GM12864 (cell line): ENCODE measurements at regions not wholly inside any gene's neighbourhood (a gene's known extent, or its start where the extent isn't known, plus 50 kb on each side); places are given as distances from the start of the nearest gene placed in this dataset.

Experiments used
- DNase-seq: peaks from one replicate; pipeline ENCODE4 v3.0.0-alpha.2; 2011; ENCODE audit warnings: low read depth
- H3K4me3 ChIP-seq: 2 replicates; pipeline ENCODE4 v1.5.1; 2011; ENCODE audit warnings: mild to moderate bottlenecking, low read depth, low read length, control low read depth
- CTCF ChIP-seq: IDR thresholded peaks from 2 replicates; pipeline ENCODE4 v1.5.1; 2011; ENCODE audit warnings: low read depth, mild to moderate bottlenecking, moderate library complexity, low read length, control low read depth, inconsistent platforms; ENCODE audit errors: missing control alignments

GRCh38 chr10:128361487-128361886 is 235.3 kb upstream of the MKI67 start:
- H3K4me3 ChIP-seq: no peak overlapping the region
- no peak for DNase-seq
- TF ChIP-seq CTCF: no peak

GRCh38 chr10:128362514-128362913 is 236.3 kb upstream of the MKI67 start:
- no peak for TF ChIP-seq CTCF
- no peak overlapping the region for H3K4me3 ChIP-seq
- no peak for DNase-seq

GRCh38 chr10:128364631-128365030 is 238.4 kb upstream of the MKI67 start:
- no peak for DNase-seq
- H3K4me3 ChIP-seq: no peak overlapping the region
- no peak for TF ChIP-seq CTCF

GRCh38 chr10:128365156-128365725 is 239.0 kb upstream of the MKI67 start:
- TF ChIP-seq CTCF: no peak
- no peak for DNase-seq
- H3K4me3 ChIP-seq: no peak overlapping the region

GRCh38 chr10:128367807-128368206 is 241.6 kb upstream of the MKI67 start:
- H3K4me3 ChIP-seq: no peak overlapping the region
- no peak for TF ChIP-seq CTCF
- no peak for DNase-seq

GRCh38 chr10:128369101-128369650 is 243.0 kb upstream of the MKI67 start:
- TF ChIP-seq CTCF: no peak
- no peak overlapping the region for H3K4me3 ChIP-seq
- no peak for DNase-seq
